Neural progenitor cell (in vitro differentiated cells): ENCODE measurements at regions not wholly inside any gene's neighbourhood (a gene's known extent, or its start where the extent isn't known, plus 50 kb on each side); places are given as distances from the start of the nearest gene placed in this dataset.

Source experiments
- DNase-seq: peaks from one replicate; pipeline ENCODE4 v3.0.0-alpha.2; 2016; ENCODE audit warnings: low spot score
- H2AFZ ChIP-seq: fragments of 200-600 bp; sonication (generic); replicated peaks from 2 replicates; pipeline ENCODE4 v1.6.1; 2016; ENCODE audit warnings: antibody characterized with exemption
- H3F3A ChIP-seq: fragments of 200-600 bp; sonication (generic); 2 replicates; pipeline ENCODE4 v1.6.1; 2016; ENCODE audit warnings: antibody characterized with exemption, low read depth
- H3K27ac ChIP-seq: fragments of 200-600 bp; sonication (generic); 2 replicates; pipeline ENCODE4 v1.5.1; 2016; ENCODE audit warnings: mild to moderate bottlenecking
- H3K27me3 ChIP-seq: fragments of 200-600 bp; sonication (generic); 2 replicates; pipeline ENCODE4 v1.6.1; 2016; ENCODE audit warnings: mild to moderate bottlenecking, moderate library complexity
- H3K36me3 ChIP-seq: fragments of 200-600 bp; sonication (generic); 2 replicates; pipeline ENCODE4 v1.5.1; 2016
- H3K4me1 ChIP-seq: fragments of 200-600 bp; sonication (generic); 2 replicates; pipeline ENCODE4 v1.6.1; 2016; ENCODE audit warnings: mixed run types
- H3K4me2 ChIP-seq: fragments of 200-600 bp; sonication (generic); 2 replicates; pipeline ENCODE4 v1.6.1; 2016
- H3K4me3 ChIP-seq: fragments of 200-600 bp; sonication (generic); 2 replicates; pipeline ENCODE4 v1.5.1; 2016
- H3K79me2 ChIP-seq: fragments of 200-600 bp; sonication (generic); 2 replicates; pipeline ENCODE4 v1.6.1; 2016; ENCODE audit warnings: low read depth
- H3K9ac ChIP-seq: fragments of 200-600 bp; sonication (generic); 2 replicates; pipeline ENCODE4 v1.6.1; 2016
- H3K9me3 ChIP-seq: fragments of 200-600 bp; sonication (generic); 2 replicates; pipeline ENCODE4 v1.5.1; 2016; ENCODE audit warnings: low read depth
- H4K20me1 ChIP-seq: fragments of 200-600 bp; sonication (generic); 2 replicates; pipeline ENCODE4 v1.6.1; 2016; ENCODE audit warnings: low read depth
- H3K27ac Mint-ChIP-seq: 3 replicates; pipeline ENCODE4 v1.8.0; 2021; ENCODE audit warnings: mixed read lengths
- H3K27me3 Mint-ChIP-seq: 2 replicates; pipeline ENCODE4 v1.8.0; 2022; ENCODE audit warnings: low read depth, mild to moderate bottlenecking, inconsistent platforms, moderate library complexity, mixed read lengths; ENCODE audit not compliant: insufficient read depth
- H3K36me3 Mint-ChIP-seq: 3 replicates; pipeline ENCODE4 v1.8.0; 2021; ENCODE audit warnings: mixed read lengths
- H3K4me1 Mint-ChIP-seq: 3 replicates; pipeline ENCODE4 v1.8.0; 2021; ENCODE audit warnings: mixed read lengths
- H3K4me3 Mint-ChIP-seq: 3 replicates; pipeline ENCODE4 v1.8.0; 2021; ENCODE audit warnings: mild to moderate bottlenecking, moderate library complexity, mixed read lengths
- H3K9me3 Mint-ChIP-seq: 3 replicates; pipeline ENCODE4 v1.8.0; 2020; ENCODE audit warnings: mixed read lengths
- CTCF ChIP-seq: fragments of 200-600 bp; sonication (generic); IDR thresholded peaks from 2 replicates; pipeline ENCODE4 v1.5.1; 2017; ENCODE audit warnings: antibody characterized with exemption, mild to moderate bottlenecking
- EZH2 ChIP-seq: fragments of 200-600 bp; sonication (generic); IDR thresholded peaks from 2 replicates; pipeline ENCODE4 v1.6.1; 2017; ENCODE audit warnings: antibody characterized with exemption, mild to moderate bottlenecking, moderate library complexity
- EZH2phosphoT487 ChIP-seq: fragments of 200-600 bp; sonication (generic); IDR thresholded peaks from 2 replicates; pipeline ENCODE4 v1.6.1; 2017; ENCODE audit warnings: antibody characterized with exemption

- Histone ChIP-seq H3K4me2 (no peak overlapping the region), H3K4me1 (no peaks in the 10 kb centered on the region), H3K9me3 (no peaks in the 10 kb centered on the region), H3F3A (no peaks in the 10 kb centered on the region), H3K4me3 (no peak overlapping the region), H3K79me2 (no peaks in the 10 kb centered on the region), H3K27ac (no peak overlapping the region), H3K9ac (no peak overlapping the region), H3K36me3 (no peaks in the 10 kb centered on the region), H2AFZ (no peak overlapping the region), H4K20me1 (no peaks in the 10 kb centered on the region), H3K27me3 (no peaks in the 10 kb centered on the region)
- H3K9me3 Mint-ChIP-seq = no peaks in the 10 kb centered on the region
- no peak for TF ChIP-seq CTCF
- no peak for TF ChIP-seq EZH2phosphoT487
- TF ChIP-seq EZH2 = no peak
- DNase-seq = no peak
- H3K4me1 Mint-ChIP-seq = no peaks in the 10 kb centered on the region
- H3K27me3 Mint-ChIP-seq = no peaks in the 10 kb centered on the region
- no peak overlapping the region for H3K27ac Mint-ChIP-seq
- no peak overlapping the region for H3K4me3 Mint-ChIP-seq
- H3K36me3 Mint-ChIP-seq = no peaks in the 10 kb centered on the region
These were observed 198.8 kb upstream of the TTC14 start for GRCh38 chr3:180403156-180403555.

GRCh38 chr3:180408654-180409053, 193.3 kb upstream of the TTC14 start:
- Histone ChIP-seq H3K4me2 (no peak overlapping the region), H3K9me3 (no peaks in the 10 kb centered on the region), H3K79me2 (no peaks in the 10 kb centered on the region), H3K27me3 (no peaks in the 10 kb centered on the region), H4K20me1 (no peaks in the 10 kb centered on the region), H2AFZ (no peak overlapping the region), H3K4me3 (no peak overlapping the region), H3F3A (no peaks in the 10 kb centered on the region), H3K36me3 (no peaks in the 10 kb centered on the region), H3K4me1 (no peaks in the 10 kb centered on the region), H3K9ac (no peak overlapping the region), H3K27ac (no peak overlapping the region)
- no peak for DNase-seq
- peaks cover 2% of the 10 kb centered on the region for H3K27me3 Mint-ChIP-seq
- H3K27ac Mint-ChIP-seq = no peak overlapping the region
- TF ChIP-seq CTCF = no peak
- no peak for TF ChIP-seq EZH2
- TF ChIP-seq EZH2phosphoT487 = no peak
- H3K9me3 Mint-ChIP-seq = no peaks in the 10 kb centered on the region
- H3K4me3 Mint-ChIP-seq = no peak overlapping the region
- H3K4me1 Mint-ChIP-seq = no peaks in the 10 kb centered on the region
- H3K36me3 Mint-ChIP-seq = no peaks in the 10 kb centered on the region

- no peaks in the 10 kb centered on the region for H3K36me3 Mint-ChIP-seq
These were observed 192.8 kb upstream of the TTC14 start for GRCh38 chr3:180409170-180409569.

More at GRCh38 chr3:180409170-180409569, 192.8 kb upstream of the TTC14 start:
- H3K36me3 ChIP-seq = no peaks in the 10 kb centered on the region
- no peaks in the 10 kb centered on the region for H3K27me3 ChIP-seq
- DNase-seq = no peak
- H4K20me1 ChIP-seq = no peaks in the 10 kb centered on the region
- no peaks in the 10 kb centered on the region for H3K9me3 ChIP-seq
- Mint-ChIP-seq H3K27me3 (peaks cover 2% of the 10 kb centered on the region), H3K4me1 (no peaks in the 10 kb centered on the region), H3K9me3 (no peaks in the 10 kb centered on the region), H3K27ac (no peak overlapping the region), H3K4me3 (no peak overlapping the region)
- no peaks in the 10 kb centered on the region for H3K4me1 ChIP-seq
- H3K27ac ChIP-seq = no peak overlapping the region
- H3K4me2 ChIP-seq = no peak overlapping the region
- no peak overlapping the region for H3K9ac ChIP-seq
- no peak overlapping the region for H3K4me3 ChIP-seq
- TF ChIP-seq EZH2phosphoT487 = no peak
- no peak for TF ChIP-seq EZH2
- no peak for TF ChIP-seq CTCF
- no peaks in the 10 kb centered on the region for H3F3A ChIP-seq
- no peaks in the 10 kb centered on the region for H3K79me2 ChIP-seq
- H2AFZ ChIP-seq = no peak overlapping the region
